ENCODE measurements at regions not wholly inside any gene's neighbourhood (a gene's known extent, or its start where the extent isn't known, plus 50 kb on each side); places are given as distances from the start of the nearest gene placed in this dataset.

GRCh38 chr5:114634517-114634916 is 272.6 kb downstream of the KCNN2 start:
- TF ChIP-seq EZH2 (IDR thresholded peaks at IDR 0.05) (no peak), POLR2AphosphoS5 (IDR thresholded peaks at IDR 0.05; ENCODE audit: borderline replicate concordance, low read depth, low read length) (no peak), FOXP2 (optimal IDR thresholded peaks at IDR 0.05; ENCODE audit: control extremely low read depth, extremely low read length, insufficient read depth) (no peak)
